Astrocyte (in vitro differentiated cells and primary cell): ENCODE measurements at regions not wholly inside any gene's neighbourhood (a gene's known extent, or its start where the extent isn't known, plus 50 kb on each side); places are given as distances from the start of the nearest gene placed in this dataset.

ENCODE experiments used
- DNase-seq: peaks from one replicate; pipeline ENCODE4 v3.0.0-alpha.2; 2010; ENCODE audit warnings: low read depth
- FAIRE-seq: peaks from 2 replicates; lab custom pipeline; 2011; peaks lifted over from hg19 to GRCh38; lab: Jason Lieb, UNC
- H2AFZ ChIP-seq: 2 replicates; pipeline ENCODE4 v1.6.0; 2012; ENCODE audit warnings: low read depth, low read length, inconsistent platforms
- H3K27ac ChIP-seq: 2 replicates; pipeline ENCODE4 v1.5.1; 2011; ENCODE audit warnings: low read depth, low read length, inconsistent platforms
- H3K27me3 ChIP-seq: 2 replicates; pipeline ENCODE4 v1.6.0; 2011; ENCODE audit warnings: low read length, inconsistent platforms; ENCODE audit not compliant: insufficient read depth
- H3K36me3 ChIP-seq: 2 replicates; pipeline ENCODE4 v1.5.1; 2011; ENCODE audit warnings: low read length, inconsistent platforms; ENCODE audit not compliant: insufficient read depth
- H3K4me1 ChIP-seq: 2 replicates; pipeline ENCODE4 v1.5.1; 2011; ENCODE audit warnings: low read length, inconsistent platforms; ENCODE audit not compliant: insufficient read depth
- H3K4me2 ChIP-seq: 2 replicates; pipeline ENCODE4 v1.6.0; 2012; ENCODE audit warnings: low read length, inconsistent platforms
- H3K4me3 ChIP-seq: 2 replicates; pipeline ENCODE4 v1.5.1; 2011; ENCODE audit warnings: low read depth, mild to moderate bottlenecking, low read length, inconsistent platforms; ENCODE audit not compliant: insufficient read depth
- H3K79me2 ChIP-seq: 2 replicates; pipeline ENCODE4 v1.6.0; 2012; ENCODE audit warnings: mild to moderate bottlenecking, low read length, inconsistent platforms; ENCODE audit not compliant: insufficient read depth
- H3K9ac ChIP-seq: 2 replicates; pipeline ENCODE4 v1.6.0; 2012; ENCODE audit warnings: mild to moderate bottlenecking, low read length, inconsistent platforms
- H3K9me3 ChIP-seq: 2 replicates; pipeline ENCODE4 v1.5.1; 2012; ENCODE audit warnings: low read depth, mild to moderate bottlenecking, low read length, inconsistent platforms; ENCODE audit not compliant: insufficient read depth
- H4K20me1 ChIP-seq: 2 replicates; pipeline ENCODE4 v1.6.0; 2012; ENCODE audit warnings: low read length, inconsistent platforms; ENCODE audit not compliant: insufficient read depth
- H3K27ac Mint-ChIP-seq: one replicate; pipeline ENCODE4 v1.8.0; 2021; ENCODE audit warnings: mild to moderate bottlenecking, mixed read lengths; ENCODE audit not compliant: unreplicated experiment
- H3K27me3 Mint-ChIP-seq: one replicate; pipeline ENCODE4 v1.8.0; 2021; ENCODE audit warnings: low read depth, mixed read lengths; ENCODE audit not compliant: unreplicated experiment
- H3K36me3 Mint-ChIP-seq: one replicate; pipeline ENCODE4 v1.8.0; 2021; ENCODE audit warnings: low read depth, mixed read lengths; ENCODE audit not compliant: unreplicated experiment
- H3K4me1 Mint-ChIP-seq: one replicate; pipeline ENCODE4 v1.8.0; 2021; ENCODE audit warnings: low read depth, mixed read lengths; ENCODE audit not compliant: unreplicated experiment
- H3K4me3 Mint-ChIP-seq: one replicate; pipeline ENCODE4 v1.8.0; 2021; ENCODE audit warnings: mild to moderate bottlenecking, moderate library complexity, mixed read lengths; ENCODE audit not compliant: unreplicated experiment
- H3K9me3 Mint-ChIP-seq: one replicate; pipeline ENCODE4 v1.8.0; 2021; ENCODE audit warnings: mild to moderate bottlenecking, mixed read lengths; ENCODE audit not compliant: unreplicated experiment
- EZH2 ChIP-seq: IDR thresholded peaks from 2 replicates; pipeline ENCODE4 v1.6.1; 2012; ENCODE audit warnings: mild to moderate bottlenecking, low read length, inconsistent platforms; ENCODE audit not compliant: insufficient read depth
- TF ChIP-seq, protein P1 (sequence below): IDR thresholded peaks from 2 replicates; pipeline ENCODE4 v1.5.1; 2011; ENCODE audit warnings: low read depth, mild to moderate bottlenecking, inconsistent platforms, low read length, moderate library complexity; ENCODE audit not compliant: insufficient read depth

DNA sequence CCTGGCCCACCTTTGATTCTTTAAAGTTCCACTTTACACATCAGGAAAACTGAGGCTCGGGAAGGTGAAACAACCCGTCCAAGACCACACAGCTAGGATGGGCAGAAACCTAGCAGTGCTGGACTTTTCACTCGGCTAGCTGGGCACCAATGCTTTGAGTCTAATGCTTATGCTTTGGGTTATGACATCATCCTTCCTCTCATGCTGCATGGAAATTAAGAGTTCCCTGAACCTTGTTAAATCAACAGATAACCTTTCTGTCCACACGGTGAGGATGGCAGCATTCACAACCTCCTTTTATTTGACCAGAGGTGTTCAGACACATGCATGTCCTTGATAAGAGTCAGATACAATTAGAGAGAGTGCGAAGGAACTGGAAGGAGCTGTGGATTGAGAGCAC lies 138.4 kb downstream of the UQCRFS1 start:
- TF ChIP-seq EZH2, result no peak
- TF ChIP-seq, protein P1, sequence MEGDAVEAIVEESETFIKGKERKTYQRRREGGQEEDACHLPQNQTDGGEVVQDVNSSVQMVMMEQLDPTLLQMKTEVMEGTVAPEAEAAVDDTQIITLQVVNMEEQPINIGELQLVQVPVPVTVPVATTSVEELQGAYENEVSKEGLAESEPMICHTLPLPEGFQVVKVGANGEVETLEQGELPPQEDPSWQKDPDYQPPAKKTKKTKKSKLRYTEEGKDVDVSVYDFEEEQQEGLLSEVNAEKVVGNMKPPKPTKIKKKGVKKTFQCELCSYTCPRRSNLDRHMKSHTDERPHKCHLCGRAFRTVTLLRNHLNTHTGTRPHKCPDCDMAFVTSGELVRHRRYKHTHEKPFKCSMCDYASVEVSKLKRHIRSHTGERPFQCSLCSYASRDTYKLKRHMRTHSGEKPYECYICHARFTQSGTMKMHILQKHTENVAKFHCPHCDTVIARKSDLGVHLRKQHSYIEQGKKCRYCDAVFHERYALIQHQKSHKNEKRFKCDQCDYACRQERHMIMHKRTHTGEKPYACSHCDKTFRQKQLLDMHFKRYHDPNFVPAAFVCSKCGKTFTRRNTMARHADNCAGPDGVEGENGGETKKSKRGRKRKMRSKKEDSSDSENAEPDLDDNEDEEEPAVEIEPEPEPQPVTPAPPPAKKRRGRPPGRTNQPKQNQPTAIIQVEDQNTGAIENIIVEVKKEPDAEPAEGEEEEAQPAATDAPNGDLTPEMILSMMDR, result no peak
- Histone ChIP-seq H3K79me2 (no peaks in the 10 kb centered on the region), H3K36me3 (no peaks in the 10 kb centered on the region), H3K27me3 (no peaks in the 10 kb centered on the region), H4K20me1 (no peaks in the 10 kb centered on the region), H2AFZ (no peak overlapping the region), H3K4me2 (no peak overlapping the region), H3K4me1 (no peaks in the 10 kb centered on the region), H3K9me3 (peaks cover 5% of the 10 kb centered on the region), H3K4me3 (no peak overlapping the region), H3K27ac (no peak overlapping the region), H3K9ac (no peak overlapping the region)
- no peak for FAIRE-seq
- Mint-ChIP-seq H3K27ac (no peak overlapping the region), H3K9me3 (peaks cover 4% of the 10 kb centered on the region), H3K4me3 (no peak overlapping the region), H3K27me3 (peaks cover 4% of the 10 kb centered on the region), H3K36me3 (no peaks in the 10 kb centered on the region), H3K4me1 (peaks cover 10% of the 10 kb centered on the region)
- no peak for DNase-seq

DNA sequence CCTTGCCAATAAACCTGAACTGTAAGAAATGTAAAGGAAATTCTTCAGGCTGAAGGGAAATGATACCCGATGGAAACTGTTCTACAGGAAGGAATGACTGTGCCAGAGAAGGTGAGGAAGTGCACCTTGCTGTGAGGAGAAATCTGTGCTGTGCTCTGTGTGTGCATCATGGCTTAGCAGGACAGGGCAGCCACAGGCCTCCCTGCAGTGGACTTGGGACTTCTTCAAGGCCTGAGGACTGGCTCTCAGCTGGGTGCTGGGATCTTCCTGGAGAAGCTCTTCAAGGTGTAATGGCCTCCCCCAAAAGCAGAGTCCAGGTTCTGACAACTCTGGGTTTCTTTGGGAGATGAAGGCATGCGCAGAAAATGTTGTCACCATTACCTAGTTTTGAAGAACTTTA lies 145.1 kb downstream of the UQCRFS1 start:
- Mint-ChIP-seq H3K4me3 (no peak overlapping the region), H3K27ac (no peak overlapping the region), H3K36me3 (no peaks in the 10 kb centered on the region), H3K27me3 (peaks cover 7% of the 10 kb centered on the region), H3K4me1 (no peaks in the 10 kb centered on the region), H3K9me3 (no peaks in the 10 kb centered on the region)
- H3K4me1 ChIP-seq, result no peaks in the 10 kb centered on the region
- no peak overlapping the region for H3K27ac ChIP-seq
- no peaks in the 10 kb centered on the region for H3K79me2 ChIP-seq
- TF ChIP-seq, protein P1, result no peak
- TF ChIP-seq EZH2, result no peak
- no peak for FAIRE-seq
- no peak overlapping the region for H2AFZ ChIP-seq
- peaks cover 5% of the 10 kb centered on the region for H3K9me3 ChIP-seq
- no peaks in the 10 kb centered on the region for H3K27me3 ChIP-seq
- H3K9ac ChIP-seq, result no peak overlapping the region
- H3K4me2 ChIP-seq, result no peak overlapping the region
- H4K20me1 ChIP-seq, result no peaks in the 10 kb centered on the region
- H3K4me3 ChIP-seq, result no peak overlapping the region
- DNase-seq, result no peak
- no peaks in the 10 kb centered on the region for H3K36me3 ChIP-seq

DNA sequence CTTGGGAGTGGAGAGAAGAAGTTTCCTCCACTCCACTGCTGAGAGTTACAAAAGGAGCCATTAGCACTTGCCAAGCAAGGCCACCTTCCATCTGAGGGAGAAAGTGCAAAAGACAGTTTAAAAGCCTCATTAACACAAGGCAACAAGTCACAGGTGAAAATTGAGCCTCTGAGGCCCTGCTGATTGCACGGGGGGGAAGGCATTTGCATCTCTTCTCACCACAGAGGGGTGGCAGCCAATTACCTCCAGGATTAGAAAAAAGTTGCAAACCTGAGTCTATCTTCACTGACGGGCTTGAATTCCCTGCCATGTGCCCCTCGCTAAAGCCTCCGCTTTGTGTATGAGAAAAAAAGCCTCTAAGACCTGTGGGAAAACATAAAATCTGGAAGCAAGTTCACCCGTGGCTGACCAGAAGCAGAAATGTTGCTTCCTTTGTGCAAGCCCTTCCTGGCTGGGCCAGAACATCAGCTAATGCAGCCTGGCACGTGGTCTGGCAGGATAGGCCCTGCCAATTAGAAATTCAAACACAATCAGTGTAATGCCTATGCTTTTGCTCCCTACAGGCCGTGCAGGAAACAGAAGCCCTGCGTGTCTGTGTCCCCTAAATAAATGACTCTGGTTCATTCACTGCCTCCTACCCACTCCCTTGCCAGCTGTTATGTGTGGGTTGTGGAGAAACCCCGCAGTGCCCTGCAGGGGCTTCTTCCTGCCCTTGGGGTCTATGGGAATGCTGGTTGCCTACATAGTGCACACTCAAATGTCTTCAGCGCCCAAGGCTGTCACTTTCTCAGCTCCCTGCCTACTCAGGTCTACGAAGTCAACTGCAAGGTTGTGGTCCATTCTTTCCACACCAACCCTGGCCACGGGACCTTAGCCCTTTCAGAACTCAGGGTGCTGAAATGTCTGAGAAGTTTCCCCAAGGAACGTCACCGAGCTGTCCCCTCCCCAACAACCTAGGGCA lies 150.2 kb downstream of the UQCRFS1 start:
- Histone ChIP-seq H3K36me3 (no peaks in the 10 kb centered on the region), H3K4me2 (no peak overlapping the region), H2AFZ (no peak overlapping the region), H3K79me2 (no peaks in the 10 kb centered on the region), H3K4me3 (no peak overlapping the region), H3K9me3 (peaks cover 8% of the 10 kb centered on the region), H3K27me3 (no peaks in the 10 kb centered on the region), H3K9ac (no peak overlapping the region), H3K4me1 (no peaks in the 10 kb centered on the region), H4K20me1 (no peaks in the 10 kb centered on the region), H3K27ac (no peak overlapping the region)
- Mint-ChIP-seq H3K4me1 (no peaks in the 10 kb centered on the region), H3K9me3 (no peaks in the 10 kb centered on the region), H3K27ac (no peak overlapping the region), H3K36me3 (no peaks in the 10 kb centered on the region), H3K27me3 (peaks cover 19% of the 10 kb centered on the region), H3K4me3 (no peak overlapping the region)
- DNase-seq, result no peak
- TF ChIP-seq, protein P1, result no peak
- TF ChIP-seq EZH2, result no peak
- no peak for FAIRE-seq
